A673 (cell line): ENCODE measurements at regions not wholly inside any gene's neighbourhood (a gene's known extent, or its start where the extent isn't known, plus 50 kb on each side); places are given as distances from the start of the nearest gene placed in this dataset.
"Not testable (repeated sequence)": the region's sequence is repeated elsewhere in the genome, so short reads cannot be mapped to it uniquely, and the experiment has no call there.

ENCODE experiments used
- BruUV-seq: library from RNA; stranded (reverse); fragments of 400-500 nt; replicated peaks from 2 replicates; lab custom pipeline; 2021; lab: Mats Ljungman, UMichigan
- CTCF ChIA-PET: fragments of 300-600 bp; sonication (Branson Sonifier 250); formaldehyde crosslinking; loops from one replicate; lab custom pipeline; 2022; ENCODE audit warnings: antibody characterized with exemption; lab: Charles Lee
- POLR2A ChIA-PET: fragments of 300-600 bp; sonication (Branson Sonifier 250); formaldehyde crosslinking; loops from one replicate; lab custom pipeline; 2022; ENCODE audit warnings: antibody characterized with exemption; ENCODE audit not compliant: low non-redundant PET; lab: Charles Lee
- DNase-seq: peaks from one replicate; pipeline ENCODE4 v3.0.0-alpha.2; 2015; ENCODE audit warnings: low spot score
- H3K27ac ChIP-seq: fragments of 200-600 bp; sonication (generic); 2 replicates; pipeline ENCODE4 v1.5.1; 2016; ENCODE audit warnings: mixed run types, low read depth, mild to moderate bottlenecking, mixed read lengths, antibody characterized with exemption, low read length; ENCODE audit not compliant: poor library complexity, severe bottlenecking
- H3K27me3 ChIP-seq: fragments of 200-600 bp; sonication (generic); replicated peaks from 2 replicates; pipeline ENCODE4 v1.6.1; 2017; ENCODE audit warnings: mixed run types, low read depth, mild to moderate bottlenecking, mixed read lengths, antibody characterized with exemption, low read length; ENCODE audit not compliant: insufficient read depth, poor library complexity
- H3K36me3 ChIP-seq: fragments of 200-600 bp; sonication (generic); 2 replicates; pipeline ENCODE4 v1.6.1; 2016; ENCODE audit warnings: mixed run types, mild to moderate bottlenecking, mixed read lengths, antibody characterized with exemption, low read length; ENCODE audit not compliant: insufficient read depth, poor library complexity, severe bottlenecking
- H3K4me1 ChIP-seq: fragments of 200-600 bp; sonication (generic); 2 replicates; pipeline ENCODE4 v1.6.1; 2017; ENCODE audit warnings: mixed run types, mild to moderate bottlenecking, mixed read lengths, antibody characterized with exemption, low read length; ENCODE audit not compliant: insufficient read depth, poor library complexity, severe bottlenecking
- H3K4me3 ChIP-seq: fragments of 200-600 bp; sonication (generic); 2 replicates; pipeline ENCODE4 v1.5.1; 2016; ENCODE audit warnings: low read depth, mixed run types, mild to moderate bottlenecking, mixed read lengths, low read length; ENCODE audit not compliant: poor library complexity, severe bottlenecking
- H3K9me3 ChIP-seq: fragments of 200-600 bp; sonication (generic); 2 replicates; pipeline ENCODE4 v1.6.1; 2016; ENCODE audit warnings: mixed run types, low read depth, mild to moderate bottlenecking, mixed read lengths, antibody characterized with exemption, low read length; ENCODE audit not compliant: poor library complexity, severe bottlenecking
- EZH2 ChIP-seq: fragments of 200-600 bp; sonication (generic); IDR thresholded peaks from 2 replicates; pipeline ENCODE4 v1.6.1; 2017; ENCODE audit warnings: borderline replicate concordance, low read depth, mild to moderate bottlenecking, mixed read lengths, antibody characterized with exemption, low read length; ENCODE audit not compliant: poor library complexity, severe bottlenecking
- intact Hi-C: fragments of 100-400 bp; cut with micrococcal nuclease; formaldehyde crosslinking; loops from one replicate; pipeline ENCODE4 v1.10.0; 2022; ENCODE audit not compliant: unreplicated experiment
- TF ChIP-seq, protein P1 (sequence below): fragments of 300-800, 200-600 bp; sonication (generic); conservative IDR thresholded peaks from 2 replicates; pipeline ENCODE4 v1.5.1; 2017; ENCODE audit warnings: low read depth, mild to moderate bottlenecking, antibody characterized with exemption, low read length, moderate library complexity, mixed read lengths

DNA sequence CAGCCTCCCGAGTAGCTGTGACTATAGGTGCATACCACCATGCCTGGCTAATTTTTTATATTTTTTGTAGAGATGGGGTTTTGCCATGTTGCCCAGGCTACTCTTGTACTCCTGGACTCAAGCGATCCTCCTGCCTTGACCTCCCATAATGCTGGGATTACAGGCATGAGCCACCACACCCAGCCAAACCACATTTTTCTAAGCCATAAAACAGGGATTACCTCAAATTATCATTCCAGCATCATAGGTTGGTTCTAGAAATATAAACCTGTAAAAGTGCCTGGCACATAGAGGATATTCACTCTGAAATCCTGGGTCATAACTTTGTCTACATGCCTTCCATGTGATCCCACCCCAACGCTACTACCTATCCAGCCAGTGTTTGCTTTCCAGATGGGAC lies 59.4 kb upstream of the JAK1 start:
- H3K27me3 ChIP-seq, result no peaks in the 10 kb centered on the region
- no peak for DNase-seq
- no TSS peak for BruUV-seq
- no peak overlapping the region for H3K4me3 ChIP-seq
- CTCF ChIA-PET, result no interaction called here
- H3K36me3 ChIP-seq, result no peaks in the 10 kb centered on the region
- peaks cover 50% of the 10 kb centered on the region for H3K4me1 ChIP-seq
- POLR2A ChIA-PET, result interaction anchor here (0.6 kb wide), 1 partner anchor 23 kb away, joined by 6 read pairs; no protein-coding TSS in a partner anchor
- intact Hi-C loops, result loop anchor here (1.0 to 10.0 kb wide), 3 partner anchors 56 to 131 kb away; no protein-coding TSS in a partner anchor
- H3K9me3 ChIP-seq, result no peaks in the 10 kb centered on the region
- TF ChIP-seq EZH2, result no peak
- TF ChIP-seq, protein P1, sequence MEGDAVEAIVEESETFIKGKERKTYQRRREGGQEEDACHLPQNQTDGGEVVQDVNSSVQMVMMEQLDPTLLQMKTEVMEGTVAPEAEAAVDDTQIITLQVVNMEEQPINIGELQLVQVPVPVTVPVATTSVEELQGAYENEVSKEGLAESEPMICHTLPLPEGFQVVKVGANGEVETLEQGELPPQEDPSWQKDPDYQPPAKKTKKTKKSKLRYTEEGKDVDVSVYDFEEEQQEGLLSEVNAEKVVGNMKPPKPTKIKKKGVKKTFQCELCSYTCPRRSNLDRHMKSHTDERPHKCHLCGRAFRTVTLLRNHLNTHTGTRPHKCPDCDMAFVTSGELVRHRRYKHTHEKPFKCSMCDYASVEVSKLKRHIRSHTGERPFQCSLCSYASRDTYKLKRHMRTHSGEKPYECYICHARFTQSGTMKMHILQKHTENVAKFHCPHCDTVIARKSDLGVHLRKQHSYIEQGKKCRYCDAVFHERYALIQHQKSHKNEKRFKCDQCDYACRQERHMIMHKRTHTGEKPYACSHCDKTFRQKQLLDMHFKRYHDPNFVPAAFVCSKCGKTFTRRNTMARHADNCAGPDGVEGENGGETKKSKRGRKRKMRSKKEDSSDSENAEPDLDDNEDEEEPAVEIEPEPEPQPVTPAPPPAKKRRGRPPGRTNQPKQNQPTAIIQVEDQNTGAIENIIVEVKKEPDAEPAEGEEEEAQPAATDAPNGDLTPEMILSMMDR, result no peak
- H3K27ac ChIP-seq, result peak overlapping the region; percentile 78

DNA sequence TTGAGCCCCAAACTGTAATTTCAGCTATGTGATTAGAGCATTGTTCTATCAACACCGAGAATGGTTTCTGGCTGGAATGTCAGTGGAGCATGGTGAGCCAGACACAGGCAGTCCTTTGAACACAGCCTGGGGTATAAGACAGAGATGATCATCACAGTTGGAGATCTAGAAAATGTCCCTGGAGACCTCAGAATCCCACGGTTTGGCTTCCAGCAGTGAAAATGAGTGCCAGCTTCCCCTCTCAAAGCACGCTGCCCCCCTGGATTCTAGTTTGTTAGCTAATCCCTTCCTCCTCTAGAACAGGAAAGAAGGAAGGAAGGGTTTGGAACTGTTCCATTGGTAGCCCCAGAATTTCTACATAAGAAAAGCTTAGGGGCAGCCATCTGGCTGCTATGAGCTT lies 59.9 kb upstream of the JAK1 start:
- CTCF ChIA-PET, result interaction anchor here (0.5 kb wide), 1 partner anchor 24 kb away, joined by 4 read pairs; no protein-coding TSS in a partner anchor
- intact Hi-C loops, result loop anchor here (1.0 to 10.0 kb wide), 3 partner anchors 57 to 131 kb away; no protein-coding TSS in a partner anchor
- peaks cover 50% of the 10 kb centered on the region for H3K4me1 ChIP-seq
- H3K36me3 ChIP-seq, result no peaks in the 10 kb centered on the region
- no peaks in the 10 kb centered on the region for H3K27me3 ChIP-seq
- POLR2A ChIA-PET, result interaction anchor here (0.6 kb wide), 1 partner anchor 24 kb away, joined by 6 read pairs; no protein-coding TSS in a partner anchor
- no TSS peak for BruUV-seq
- no peak for TF ChIP-seq EZH2
- TF ChIP-seq, protein P1, result no peak
- no peak overlapping the region for H3K4me3 ChIP-seq
- H3K9me3 ChIP-seq, result no peaks in the 10 kb centered on the region
- peak overlapping the region; percentile 78 for H3K27ac ChIP-seq
- peak; percentile 98 for DNase-seq

DNA sequence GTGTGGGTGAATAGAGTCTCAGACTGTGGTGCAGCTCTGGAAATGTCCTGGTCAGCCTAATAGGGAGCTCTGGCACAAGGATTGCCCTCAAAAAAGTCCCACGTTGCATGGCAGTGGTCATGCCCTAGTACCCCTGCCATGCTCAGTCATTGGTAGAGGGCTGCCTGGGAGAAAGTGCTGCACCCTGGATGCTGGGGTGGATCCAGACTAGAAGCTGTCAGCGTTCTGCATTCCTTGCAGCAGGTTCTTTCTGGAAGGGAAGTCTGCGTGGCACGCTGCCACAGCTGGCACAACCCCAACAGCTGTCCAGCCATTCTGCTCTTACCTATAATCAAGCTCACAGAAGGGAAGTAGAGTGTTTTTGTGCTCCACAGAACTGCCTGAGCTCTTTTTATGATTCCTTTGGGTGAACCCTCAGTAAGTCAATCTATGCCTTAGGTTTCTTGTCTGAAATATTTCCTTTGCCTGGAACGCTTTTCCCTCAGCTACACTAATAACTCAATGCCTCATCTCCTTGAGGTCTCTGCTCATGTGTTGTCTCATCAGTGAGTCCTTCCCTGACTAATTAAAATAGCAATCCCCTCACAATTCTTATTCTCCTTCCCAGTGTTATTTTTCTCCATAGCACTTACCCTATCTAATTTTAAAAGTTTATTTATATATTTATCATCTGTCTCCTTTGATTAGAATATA lies 61.5 kb upstream of the JAK1 start:
- CTCF ChIA-PET, result no interaction called here
- no peak for TF ChIP-seq EZH2
- TF ChIP-seq, protein P1, result no peak
- intact Hi-C loops, result loop anchor here (5.0 to 10.0 kb wide), 2 partner anchors 111 to 133 kb away; no protein-coding TSS in a partner anchor
- H3K9me3 ChIP-seq, result no peaks in the 10 kb centered on the region
- no peaks in the 10 kb centered on the region for H3K27me3 ChIP-seq
- no peak overlapping the region for H3K4me3 ChIP-seq
- no peak for DNase-seq
- H3K4me1 ChIP-seq, result peaks cover 40% of the 10 kb centered on the region
- H3K27ac ChIP-seq, result peak overlapping the region; percentile 78
- H3K36me3 ChIP-seq, result no peaks in the 10 kb centered on the region
- POLR2A ChIA-PET, result no interaction called here
- BruUV-seq, result no TSS peak

DNA sequence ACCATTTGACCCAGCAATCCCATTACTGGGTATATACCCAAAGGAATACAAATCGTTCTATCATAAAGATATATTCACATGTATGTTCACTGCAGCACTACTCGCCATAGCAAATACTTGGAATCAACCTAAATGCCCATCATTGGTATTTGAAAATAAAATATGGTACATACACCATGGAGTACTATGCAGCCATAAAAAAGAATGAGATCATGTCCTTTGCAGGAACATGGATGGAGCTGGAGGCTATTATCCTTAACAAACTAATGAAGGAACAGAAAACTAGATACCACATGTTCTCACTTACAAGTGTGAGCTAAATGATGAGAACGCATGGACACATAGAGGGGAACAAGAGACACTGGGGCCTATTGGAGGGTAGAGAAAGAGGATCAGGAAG lies 63.1 kb upstream of the JAK1 start:
- DNase-seq, POLR2A ChIA-PET, H3K36me3 ChIP-seq, H3K27me3 ChIP-seq, H3K27ac ChIP-seq, BruUV-seq, CTCF ChIA-PET, H3K9me3 ChIP-seq, H3K4me3 ChIP-seq: not testable (repeated sequence)
- H3K4me1 ChIP-seq, result peaks cover 40% of the 10 kb centered on the region
- intact Hi-C loops, result loop anchor here (5.0 to 10.0 kb wide), 2 partner anchors 112 to 135 kb away; no protein-coding TSS in a partner anchor

DNA sequence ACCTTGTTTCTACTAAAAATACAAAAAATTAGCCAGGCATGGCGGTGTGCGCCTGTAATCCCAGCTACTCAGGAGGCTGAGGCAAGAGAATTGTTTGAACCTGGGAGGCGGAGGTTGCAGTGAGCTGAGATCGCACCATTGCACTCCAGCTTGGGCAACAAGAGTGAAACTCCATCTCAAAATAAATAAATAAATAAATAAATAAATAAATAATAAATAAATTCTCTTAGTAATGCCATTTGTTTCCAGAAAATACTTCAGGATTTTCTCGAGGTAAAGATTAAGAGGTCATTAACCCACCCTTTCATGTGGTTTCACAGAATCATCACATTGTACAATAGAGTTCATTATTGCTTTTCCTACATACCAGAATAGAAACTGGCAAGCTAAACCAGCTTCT lies 68.5 kb upstream of the JAK1 start:
- DNase-seq, H3K4me1 ChIP-seq, H3K4me3 ChIP-seq, H3K27ac ChIP-seq, intact Hi-C loops, H3K9me3 ChIP-seq, BruUV-seq, H3K27me3 ChIP-seq, CTCF ChIA-PET, H3K36me3 ChIP-seq: not testable (repeated sequence)
- POLR2A ChIA-PET, result interaction anchor here (0.5 kb wide), 1 partner anchor 405 kb away, joined by 10 read pairs; no protein-coding TSS in a partner anchor
